Thyroid gland (tissue), 4 donors: ENCODE measurements at regions not wholly inside any gene's neighbourhood (a gene's known extent, or its start where the extent isn't known, plus 50 kb on each side); places are given as distances from the start of the nearest gene placed in this dataset.

Experiments
- DNase-seq, 2 donors: peaks; one replicate each; pipeline ENCODE4 v3.0.0-alpha.2; 2019
- H3K27ac ChIP-seq, 3 donors: fragments of 200-600 bp; sonication (generic); 1 replicate in 2 of 3; 2 replicates in 1 of 3; pipeline ENCODE4 v1.5.1; 2016 to 2019; ENCODE audit warnings: mild to moderate bottlenecking in 1 of 3, moderate library complexity in 1 of 3
- H3K27me3 ChIP-seq: fragments of 200-600 bp; sonication (generic); one replicate; pipeline ENCODE4 v1.5.1; 2019
- H3K36me3 ChIP-seq, 2 donors: fragments of 200-600 bp; sonication (generic); one replicate each; pipeline ENCODE4 v1.5.1; 2016 to 2019
- H3K4me1 ChIP-seq, 2 donors: fragments of 200-600 bp; sonication (generic); one replicate each; pipeline ENCODE4 v1.5.1; 2017 to 2019
- H3K4me3 ChIP-seq, 3 donors: fragments of 200-600 bp; sonication (generic); replicated peaks in 1 of 3; 1 replicate in 2 of 3; 2 replicates in 1 of 3; pipeline ENCODE4 v1.5.1; 2016; ENCODE audit warnings: mild to moderate bottlenecking in 1 of 3
- H3K9me3 ChIP-seq: fragments of 200-600 bp; sonication (generic); one replicate; pipeline ENCODE4 v1.5.1; 2017
- POLR2A ChIP-seq, 2 donors: fragments of 450-650 bp; IDR thresholded peaks; one replicate each; pipeline ENCODE4 v1.6.1; 2017; ENCODE audit warnings: antibody characterized with exemption in 2 of 2, mild to moderate bottlenecking in 2 of 2, moderate library complexity in 1 of 2
- WGBS, 2 donors: methylation state at CpG; one replicate each; pipeline ENCODE4 v1.1.5; 2017; 5-methylcytosine and 5-hydroxymethylcytosine counted together
- intact Hi-C: fragments of 100-400 bp; cut with DNase I; formaldehyde crosslinking; loops from one replicate; pipeline ENCODE4 v1.15.1; 2023
- TF ChIP-seq, protein P1 (sequence below), 6 experiments: fragments of 200-600 bp in 3 of 6; fragments of 450-650 bp in 3 of 6; sonication (generic) in 3 of 6; IDR thresholded peaks; one replicate each; pipeline ENCODE4 v1.5.1; 2016 to 2019; ENCODE audit warnings: antibody characterized with exemption in 6 of 6, mild to moderate bottlenecking in 2 of 6, inconsistent platforms in 1 of 6, moderate library complexity in 1 of 6

DNA sequence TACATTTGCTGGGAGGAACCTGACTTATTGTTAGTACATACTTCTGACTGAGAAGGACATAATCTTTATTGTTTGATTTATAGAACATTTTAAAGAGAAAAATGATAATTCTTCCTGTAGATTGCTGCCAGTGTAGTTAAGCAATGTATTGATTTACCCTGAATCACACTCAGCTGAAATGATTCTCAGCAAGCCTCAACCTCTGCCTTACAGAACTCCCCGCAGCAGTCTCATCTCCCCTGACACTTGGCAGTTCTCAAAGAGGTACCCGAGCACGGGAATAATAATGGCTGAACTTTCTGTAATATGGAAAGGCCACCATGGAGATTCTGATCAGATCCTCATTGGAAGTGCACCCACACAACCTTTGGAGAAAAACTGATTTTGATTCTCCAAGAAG is 74.9 kb upstream of the RFX3 start:
- intact Hi-C loops: no loop called here
- Histone ChIP-seq H3K36me3 (no peaks in the 10 kb centered on the region), H3K27ac (no peak overlapping the region), H3K9me3 (no peaks in the 10 kb centered on the region), H3K4me1 (no peaks in the 10 kb centered on the region), H3K27me3 (no peaks in the 10 kb centered on the region), H3K4me3 (no peak overlapping the region)
- DNase-seq: no peak
- TF ChIP-seq, protein P1, sequence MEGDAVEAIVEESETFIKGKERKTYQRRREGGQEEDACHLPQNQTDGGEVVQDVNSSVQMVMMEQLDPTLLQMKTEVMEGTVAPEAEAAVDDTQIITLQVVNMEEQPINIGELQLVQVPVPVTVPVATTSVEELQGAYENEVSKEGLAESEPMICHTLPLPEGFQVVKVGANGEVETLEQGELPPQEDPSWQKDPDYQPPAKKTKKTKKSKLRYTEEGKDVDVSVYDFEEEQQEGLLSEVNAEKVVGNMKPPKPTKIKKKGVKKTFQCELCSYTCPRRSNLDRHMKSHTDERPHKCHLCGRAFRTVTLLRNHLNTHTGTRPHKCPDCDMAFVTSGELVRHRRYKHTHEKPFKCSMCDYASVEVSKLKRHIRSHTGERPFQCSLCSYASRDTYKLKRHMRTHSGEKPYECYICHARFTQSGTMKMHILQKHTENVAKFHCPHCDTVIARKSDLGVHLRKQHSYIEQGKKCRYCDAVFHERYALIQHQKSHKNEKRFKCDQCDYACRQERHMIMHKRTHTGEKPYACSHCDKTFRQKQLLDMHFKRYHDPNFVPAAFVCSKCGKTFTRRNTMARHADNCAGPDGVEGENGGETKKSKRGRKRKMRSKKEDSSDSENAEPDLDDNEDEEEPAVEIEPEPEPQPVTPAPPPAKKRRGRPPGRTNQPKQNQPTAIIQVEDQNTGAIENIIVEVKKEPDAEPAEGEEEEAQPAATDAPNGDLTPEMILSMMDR (IDR thresholded peaks at IDR 0.05): no peak
- WGBS, 2 donors: 77 to 86% methylated on average over 3 of the region's 3 CpGs

DNA sequence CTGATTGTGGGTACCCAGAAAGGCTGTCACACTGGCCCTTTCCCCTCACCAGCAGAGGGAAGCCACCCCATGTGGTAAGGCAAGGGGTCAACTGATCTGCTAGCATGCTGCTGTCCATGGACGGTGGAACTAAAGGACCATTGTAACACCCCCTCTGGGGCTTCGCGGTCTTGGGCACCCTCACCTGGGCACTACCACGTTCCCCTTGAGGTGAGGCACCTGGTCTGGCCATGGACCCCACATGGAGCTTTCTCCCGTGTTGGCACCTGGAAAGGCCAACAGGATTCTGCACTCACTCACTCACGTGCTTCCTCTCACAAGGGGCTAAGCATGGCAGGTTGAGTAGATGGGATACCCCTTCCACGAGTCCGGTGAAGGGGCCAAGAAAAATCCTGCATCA is 72.0 kb upstream of the RFX3 start:
- Histone ChIP-seq H3K36me3 (no peaks in the 10 kb centered on the region), H3K9me3 (no peaks in the 10 kb centered on the region), H3K27ac (no peak overlapping the region), H3K27me3 (no peaks in the 10 kb centered on the region), H3K4me3 (no peak overlapping the region), H3K4me1 (no peaks in the 10 kb centered on the region)
- TF ChIP-seq POLR2A (IDR thresholded peaks at IDR 0.05): no peak
- TF ChIP-seq, protein P1 (IDR thresholded peaks at IDR 0.05): no peak
- WGBS, 2 donors: 94 to 98% methylated on average over 6 to 8 of the region's 8 CpGs
- no peak for DNase-seq
- intact Hi-C loops: no loop called here

DNA sequence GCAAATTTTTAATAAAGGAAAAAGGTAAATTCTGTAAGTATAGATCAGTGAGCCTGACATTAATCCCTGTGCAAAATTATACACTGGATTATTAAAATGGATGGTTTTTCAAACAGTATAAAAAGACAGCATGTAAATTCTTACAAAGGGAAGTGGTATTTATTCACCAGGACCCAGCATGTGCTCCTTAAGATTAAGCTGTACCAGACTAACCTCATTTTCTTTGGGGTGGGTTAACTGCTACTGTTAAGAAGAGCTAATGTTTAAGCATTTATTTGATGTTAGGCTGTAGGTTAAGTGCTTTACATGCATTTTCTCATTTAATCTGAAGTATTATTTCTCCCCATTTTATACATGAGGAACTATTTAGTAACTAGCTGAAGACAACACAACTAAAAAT is 60.3 kb upstream of the RFX3 start:
- no peak overlapping the region for H3K4me3 ChIP-seq
- H3K27ac ChIP-seq: no peak overlapping the region
- H3K9me3 ChIP-seq: no peaks in the 10 kb centered on the region
- no peaks in the 10 kb centered on the region for H3K36me3 ChIP-seq
- intact Hi-C loops: no loop called here
- no peak for DNase-seq
- H3K27me3 ChIP-seq: no peaks in the 10 kb centered on the region
- TF ChIP-seq, protein P1 (IDR thresholded peaks at IDR 0.05): no peak
- TF ChIP-seq POLR2A (IDR thresholded peaks at IDR 0.05): no peak
- H3K4me1 ChIP-seq: no peaks in the 10 kb centered on the region

DNA sequence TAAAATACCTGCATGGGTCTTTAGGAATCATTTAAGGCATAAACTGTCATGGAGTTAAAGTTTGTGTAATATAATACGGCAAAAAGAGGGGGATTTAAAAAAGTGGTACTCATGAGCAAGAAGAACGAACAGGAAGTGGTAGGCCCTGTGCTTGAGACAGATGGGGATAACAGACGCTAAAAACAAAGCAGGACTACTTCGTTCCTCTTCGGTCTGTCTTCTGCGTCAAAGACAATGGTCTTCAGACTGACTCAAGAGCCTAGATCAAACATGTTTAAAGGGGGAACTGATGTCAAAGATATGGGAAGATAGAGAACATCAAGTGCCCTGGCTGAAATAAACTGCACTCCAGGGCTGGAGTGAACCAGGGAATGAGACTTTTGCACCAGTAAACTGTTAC is 59.8 kb upstream of the RFX3 start:
- H3K9me3 ChIP-seq: no peaks in the 10 kb centered on the region
- no peaks in the 10 kb centered on the region for H3K36me3 ChIP-seq
- no peak overlapping the region for H3K4me3 ChIP-seq
- WGBS, 2 donors: 60 to 68% methylated on average over 6 of the region's 6 CpGs
- H3K27ac ChIP-seq: no peak overlapping the region
- no peaks in the 10 kb centered on the region for H3K4me1 ChIP-seq
- DNase-seq: no peak
- TF ChIP-seq, protein P1 (IDR thresholded peaks at IDR 0.05): no peak
- no peak for TF ChIP-seq POLR2A (IDR thresholded peaks at IDR 0.05)
- intact Hi-C loops: no loop called here
- H3K27me3 ChIP-seq: no peaks in the 10 kb centered on the region

DNA sequence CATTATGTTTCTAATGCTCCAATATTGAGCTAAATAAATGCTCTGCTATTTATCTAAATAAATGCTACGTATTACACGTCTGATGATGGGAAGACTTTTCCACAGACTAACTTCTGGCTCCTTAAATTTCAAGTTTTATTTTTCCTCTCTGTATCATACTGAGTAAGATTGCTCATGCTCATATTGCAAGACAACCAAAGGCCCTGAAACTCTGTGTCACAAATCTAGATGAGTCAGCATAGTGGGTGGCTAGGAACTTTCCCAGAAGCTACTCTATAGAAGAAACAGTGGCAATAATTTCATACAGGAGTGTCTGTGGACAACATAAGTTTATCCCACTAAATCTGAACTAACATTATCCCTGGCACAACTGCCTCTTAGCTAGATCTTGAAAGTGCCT is 53.0 kb upstream of the RFX3 start:
- no peaks in the 10 kb centered on the region for H3K36me3 ChIP-seq
- no peaks in the 10 kb centered on the region for H3K4me1 ChIP-seq
- WGBS, 2 donors: 94 to 97% methylated on average over 2 of the region's 2 CpGs
- H3K9me3 ChIP-seq: no peaks in the 10 kb centered on the region
- DNase-seq: no peak
- TF ChIP-seq POLR2A (IDR thresholded peaks at IDR 0.05): no peak
- TF ChIP-seq, protein P1 (IDR thresholded peaks at IDR 0.05): no peak
- no peaks in the 10 kb centered on the region for H3K27me3 ChIP-seq
- no peak overlapping the region for H3K27ac ChIP-seq
- no peak overlapping the region for H3K4me3 ChIP-seq
- intact Hi-C loops: no loop called here
